ENCODE measurements at regions not wholly inside any gene's neighbourhood (a gene's known extent, or its start where the extent isn't known, plus 50 kb on each side); places are given as distances from the start of the nearest gene placed in this dataset.

DNA sequence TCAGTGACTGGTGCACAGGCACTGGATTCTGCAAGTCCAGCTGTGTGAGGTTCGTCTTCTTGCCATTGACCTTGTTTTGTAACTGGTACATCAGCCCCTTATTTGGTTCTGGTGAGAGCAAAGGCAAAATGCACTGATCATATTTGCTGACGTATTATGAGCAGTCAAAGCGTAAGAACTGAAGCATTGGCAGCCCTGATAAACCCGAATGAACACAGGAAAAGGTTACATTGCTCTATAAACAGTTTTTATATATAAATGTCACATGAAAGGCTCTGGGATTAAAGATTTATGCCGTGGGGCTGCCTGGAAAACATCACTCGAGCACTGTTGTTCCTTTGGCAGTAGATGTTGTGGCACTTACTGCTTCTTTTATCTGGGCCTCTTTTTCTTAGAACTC lies 167.9 kb downstream of the IRS1 start:
- no peaks in the 10 kb centered on the region for H3K9me3 ChIP-seq (ENCODE audit: control insufficient read depth in 4 of 4, low read length in 3 of 4)
- H3K9ac ChIP-seq (ENCODE audit: low read depth in 1 of 2, low read length in 2 of 2) = no peak overlapping the region
- no peaks in the 10 kb centered on the region for H3K27me3 ChIP-seq (ENCODE audit: control insufficient read depth in 4 of 4, insufficient read depth in 4 of 4, low read length in 3 of 4)
- peaks cover 0 to 20% (median 13%) of the 10 kb centered on the region in 4 donors for H3K4me1 ChIP-seq (ENCODE audit: control insufficient read depth in 4 of 4, insufficient read depth in 4 of 4, low read length in 3 of 4)
- no peak overlapping the region for H3K4me3 ChIP-seq (ENCODE audit: low read depth in 1 of 3, low read length in 3 of 3)
- TF ChIP-seq NR2F2 (IDR thresholded peaks at IDR 0.05) (peak; percentile 82), FOXA1 (IDR thresholded peaks at IDR 0.05) (no peak), TAF1 (conservative IDR thresholded peaks at IDR 0.05) (peak; percentile 40), HNF4G (IDR thresholded peaks at IDR 0.05) (no peak), RAD21 (IDR thresholded peaks at IDR 0.05) (peak; percentile 43 to 69), SP1 (IDR thresholded peaks at IDR 0.05) (peak; percentile 69), YY1 (IDR thresholded peaks at IDR 0.05) (no peak), JUND (IDR thresholded peaks at IDR 0.05) (peak in 1 of 2 donors; percentile 8), FOXA2 (IDR thresholded peaks at IDR 0.05) (no peak), RXRA (IDR thresholded peaks at IDR 0.05) (peak; percentile 75 to 86), EGR1 (IDR thresholded peaks at IDR 0.05; ENCODE audit: low read depth in 2 of 2) (no peak), HNF4A (conservative IDR thresholded peaks at IDR 0.05) (peak; percentile 32 to 46), GABPA (IDR thresholded peaks at IDR 0.05 in 1 of 2, conservative IDR thresholded peaks at IDR 0.05 in 1 of 2) (no peak)
- TF ChIP-seq, protein P1, sequence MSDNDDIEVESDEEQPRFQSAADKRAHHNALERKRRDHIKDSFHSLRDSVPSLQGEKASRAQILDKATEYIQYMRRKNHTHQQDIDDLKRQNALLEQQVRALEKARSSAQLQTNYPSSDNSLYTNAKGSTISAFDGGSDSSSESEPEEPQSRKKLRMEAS (IDR thresholded peaks at IDR 0.05) = no peak
- TF ChIP-seq, protein P2, sequence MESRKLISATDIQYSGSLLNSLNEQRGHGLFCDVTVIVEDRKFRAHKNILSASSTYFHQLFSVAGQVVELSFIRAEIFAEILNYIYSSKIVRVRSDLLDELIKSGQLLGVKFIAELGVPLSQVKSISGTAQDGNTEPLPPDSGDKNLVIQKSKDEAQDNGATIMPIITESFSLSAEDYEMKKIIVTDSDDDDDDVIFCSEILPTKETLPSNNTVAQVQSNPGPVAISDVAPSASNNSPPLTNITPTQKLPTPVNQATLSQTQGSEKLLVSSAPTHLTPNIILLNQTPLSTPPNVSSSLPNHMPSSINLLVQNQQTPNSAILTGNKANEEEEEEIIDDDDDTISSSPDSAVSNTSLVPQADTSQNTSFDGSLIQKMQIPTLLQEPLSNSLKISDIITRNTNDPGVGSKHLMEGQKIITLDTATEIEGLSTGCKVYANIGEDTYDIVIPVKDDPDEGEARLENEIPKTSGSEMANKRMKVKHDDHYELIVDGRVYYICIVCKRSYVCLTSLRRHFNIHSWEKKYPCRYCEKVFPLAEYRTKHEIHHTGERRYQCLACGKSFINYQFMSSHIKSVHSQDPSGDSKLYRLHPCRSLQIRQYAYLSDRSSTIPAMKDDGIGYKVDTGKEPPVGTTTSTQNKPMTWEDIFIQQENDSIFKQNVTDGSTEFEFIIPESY (IDR thresholded peaks at IDR 0.05) = no peak
- TF ChIP-seq, protein P3, sequence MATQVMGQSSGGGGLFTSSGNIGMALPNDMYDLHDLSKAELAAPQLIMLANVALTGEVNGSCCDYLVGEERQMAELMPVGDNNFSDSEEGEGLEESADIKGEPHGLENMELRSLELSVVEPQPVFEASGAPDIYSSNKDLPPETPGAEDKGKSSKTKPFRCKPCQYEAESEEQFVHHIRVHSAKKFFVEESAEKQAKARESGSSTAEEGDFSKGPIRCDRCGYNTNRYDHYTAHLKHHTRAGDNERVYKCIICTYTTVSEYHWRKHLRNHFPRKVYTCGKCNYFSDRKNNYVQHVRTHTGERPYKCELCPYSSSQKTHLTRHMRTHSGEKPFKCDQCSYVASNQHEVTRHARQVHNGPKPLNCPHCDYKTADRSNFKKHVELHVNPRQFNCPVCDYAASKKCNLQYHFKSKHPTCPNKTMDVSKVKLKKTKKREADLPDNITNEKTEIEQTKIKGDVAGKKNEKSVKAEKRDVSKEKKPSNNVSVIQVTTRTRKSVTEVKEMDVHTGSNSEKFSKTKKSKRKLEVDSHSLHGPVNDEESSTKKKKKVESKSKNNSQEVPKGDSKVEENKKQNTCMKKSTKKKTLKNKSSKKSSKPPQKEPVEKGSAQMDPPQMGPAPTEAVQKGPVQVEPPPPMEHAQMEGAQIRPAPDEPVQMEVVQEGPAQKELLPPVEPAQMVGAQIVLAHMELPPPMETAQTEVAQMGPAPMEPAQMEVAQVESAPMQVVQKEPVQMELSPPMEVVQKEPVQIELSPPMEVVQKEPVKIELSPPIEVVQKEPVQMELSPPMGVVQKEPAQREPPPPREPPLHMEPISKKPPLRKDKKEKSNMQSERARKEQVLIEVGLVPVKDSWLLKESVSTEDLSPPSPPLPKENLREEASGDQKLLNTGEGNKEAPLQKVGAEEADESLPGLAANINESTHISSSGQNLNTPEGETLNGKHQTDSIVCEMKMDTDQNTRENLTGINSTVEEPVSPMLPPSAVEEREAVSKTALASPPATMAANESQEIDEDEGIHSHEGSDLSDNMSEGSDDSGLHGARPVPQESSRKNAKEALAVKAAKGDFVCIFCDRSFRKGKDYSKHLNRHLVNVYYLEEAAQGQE (IDR thresholded peaks at IDR 0.05) = peak; percentile 39
- TF ChIP-seq, protein P4, sequence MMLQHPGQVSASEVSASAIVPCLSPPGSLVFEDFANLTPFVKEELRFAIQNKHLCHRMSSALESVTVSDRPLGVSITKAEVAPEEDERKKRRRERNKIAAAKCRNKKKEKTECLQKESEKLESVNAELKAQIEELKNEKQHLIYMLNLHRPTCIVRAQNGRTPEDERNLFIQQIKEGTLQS (IDR thresholded peaks at IDR 0.05) = no peak
- TF ChIP-seq, protein P5, sequence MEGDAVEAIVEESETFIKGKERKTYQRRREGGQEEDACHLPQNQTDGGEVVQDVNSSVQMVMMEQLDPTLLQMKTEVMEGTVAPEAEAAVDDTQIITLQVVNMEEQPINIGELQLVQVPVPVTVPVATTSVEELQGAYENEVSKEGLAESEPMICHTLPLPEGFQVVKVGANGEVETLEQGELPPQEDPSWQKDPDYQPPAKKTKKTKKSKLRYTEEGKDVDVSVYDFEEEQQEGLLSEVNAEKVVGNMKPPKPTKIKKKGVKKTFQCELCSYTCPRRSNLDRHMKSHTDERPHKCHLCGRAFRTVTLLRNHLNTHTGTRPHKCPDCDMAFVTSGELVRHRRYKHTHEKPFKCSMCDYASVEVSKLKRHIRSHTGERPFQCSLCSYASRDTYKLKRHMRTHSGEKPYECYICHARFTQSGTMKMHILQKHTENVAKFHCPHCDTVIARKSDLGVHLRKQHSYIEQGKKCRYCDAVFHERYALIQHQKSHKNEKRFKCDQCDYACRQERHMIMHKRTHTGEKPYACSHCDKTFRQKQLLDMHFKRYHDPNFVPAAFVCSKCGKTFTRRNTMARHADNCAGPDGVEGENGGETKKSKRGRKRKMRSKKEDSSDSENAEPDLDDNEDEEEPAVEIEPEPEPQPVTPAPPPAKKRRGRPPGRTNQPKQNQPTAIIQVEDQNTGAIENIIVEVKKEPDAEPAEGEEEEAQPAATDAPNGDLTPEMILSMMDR (IDR thresholded peaks at IDR 0.05; ENCODE audit: low read depth, low read length, missing input control) = no peak
- H3K27ac ChIP-seq (ENCODE audit: low read depth in 1 of 2, low read length in 2 of 2) = peak overlapping the region; percentile 44 to 76
- WGBS = 13% methylated on average over 6 of the region's 6 CpGs
- H3K36me3 ChIP-seq (ENCODE audit: control insufficient read depth in 4 of 4, insufficient read depth in 3 of 4, low read depth in 1 of 4, low read length in 3 of 4) = no peaks in the 10 kb centered on the region
- no peak for DNase-seq (ENCODE audit: low spot score)

Data from liver (tissue), 8 donors.